ENCODE measurements at regions not wholly inside any gene's neighbourhood (a gene's known extent, or its start where the extent isn't known, plus 50 kb on each side); places are given as distances from the start of the nearest gene placed in this dataset.

DNA sequence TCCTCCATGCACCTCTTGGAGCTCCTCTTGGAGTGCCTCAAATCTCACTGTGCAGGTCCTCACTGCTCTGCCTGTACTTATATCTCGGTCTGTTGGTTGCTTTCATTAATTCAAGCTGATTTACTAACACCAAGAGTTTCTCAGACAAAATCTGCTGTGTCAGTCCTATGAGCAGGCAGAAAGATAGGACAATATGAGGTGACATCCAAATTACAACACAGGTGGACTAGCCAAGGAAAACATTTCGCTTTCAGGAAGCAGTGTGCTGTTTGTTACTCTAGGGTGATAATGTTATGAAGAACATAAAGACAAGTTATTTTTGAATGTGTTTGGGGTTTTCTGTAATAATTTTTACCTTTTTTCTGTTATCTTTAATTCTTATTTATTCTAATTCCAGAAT lies 264.1 kb upstream of the ANKH start:
- Histone ChIP-seq H2BK5ac (ENCODE audit: low read depth, low read length) (no peak overlapping the region), H3K9me3 (ENCODE audit: insufficient read depth in 2 of 2, low read depth in 1 of 2, low read length in 1 of 2) (no peaks in the 10 kb centered on the region; a peak in 1 of 4 replicates), H3K27me3 (replicated peaks in 1 of 4; ENCODE audit: control insufficient read depth in 3 of 4, extremely low read depth in 1 of 4, insufficient read depth in 3 of 4, low read length in 3 of 4) (no peaks in the 10 kb centered on the region), H3K4me2 (ENCODE audit: insufficient read depth in 1 of 2, low read depth in 2 of 2, low read length in 2 of 2) (no peak overlapping the region), H3K27ac (ENCODE audit: low read depth, low read length) (no peak overlapping the region), H3K79me1 (ENCODE audit: low read depth, low read length) (no peaks in the 10 kb centered on the region), H2AK5ac (ENCODE audit: low read depth, low read length) (no peak overlapping the region), H2BK20ac (ENCODE audit: low read length) (0 out of 2 replicates have a peak overlapping the region, but pooled peaks have one; percentile 5), H3K4me3 (ENCODE audit: extremely low read depth in 1 of 4, insufficient read depth in 2 of 4, low read depth in 3 of 4, low read length in 4 of 4) (no peak overlapping the region), H2AFZ (ENCODE audit: low read length) (no peak overlapping the region), H3K9ac (replicated peaks in 1 of 4; ENCODE audit: extremely low read depth in 1 of 4, low read depth in 3 of 4, low read length in 3 of 4) (no peak overlapping the region), H2BK15ac (ENCODE audit: low read length) (no peak overlapping the region), H2BK12ac (ENCODE audit: low read depth, low read length) (no peak overlapping the region), H3K23me2 (ENCODE audit: low read depth, low read length) (no peaks in the 10 kb centered on the region), H3K18ac (ENCODE audit: extremely low read depth, low read length) (no peak overlapping the region), H3K36me3 (ENCODE audit: control insufficient read depth in 2 of 4, insufficient read depth in 4 of 4, low read length in 3 of 4) (no peaks in the 10 kb centered on the region), H4K91ac (replicated peaks; ENCODE audit: insufficient read length, low read length) (no peak overlapping the region), H3K4me1 (replicated peaks in 1 of 4; ENCODE audit: control insufficient read depth in 3 of 4, insufficient read depth in 4 of 4, low read length in 3 of 4) (peaks cover 0 to 4% (median 1%) of the 10 kb centered on the region in 4 experiments; a peak in 2 of 7 replicates), H2BK120ac (replicated peaks; ENCODE audit: low read depth, low read length) (no peak overlapping the region), H4K5ac (ENCODE audit: insufficient read length, low read depth, low read length) (no peak overlapping the region), H3K23ac (ENCODE audit: insufficient read length) (no peak overlapping the region), H3K79me2 (ENCODE audit: control insufficient read depth in 1 of 2, insufficient read depth in 2 of 2, low read length in 2 of 2) (no peaks in the 10 kb centered on the region), H3K4ac (replicated peaks; ENCODE audit: insufficient read length, low read depth, low read length) (no peak overlapping the region), H4K20me1 (replicated peaks in 1 of 2; ENCODE audit: control insufficient read depth in 1 of 2, insufficient read depth in 2 of 2, low read length in 2 of 2) (no peaks in the 10 kb centered on the region), H3K14ac (ENCODE audit: insufficient read length) (no peak overlapping the region), H4K8ac (ENCODE audit: extremely low read depth, insufficient read depth, low read length) (no peak overlapping the region), H3K56ac (replicated peaks; ENCODE audit: insufficient read length, low read depth, low read length) (no peak overlapping the region)
- 89% methylated on average over 2 of the region's 2 CpGs; no CpG with 5 or more reads in 1 of the 2 experiments for WGBS, 2 experiments (ENCODE audit: extremely low coverage in 1 of 2, insufficient coverage in 1 of 2, insufficient read length in 1 of 2, insufficient replicate concordance in 2 of 2, low coverage in 1 of 2, low lambda C conversion rate in 2 of 2, missing lambda C conversion rate in 1 of 2)
- no peak for FAIRE-seq
- POLR2A ChIA-PET (ENCODE audit: partially characterized antibody), result no interaction called here
- CTCF ChIA-PET (ENCODE audit: partially characterized antibody), result interaction anchor here (0.6 kb wide), 1 partner anchor 182 kb away, joined by 3 read pairs; no protein-coding TSS in a partner anchor
- no peak for DNase-seq (ENCODE audit: low read depth in 1 of 2, low spot score in 2 of 2)
- TF ChIP-seq RXRA (IDR thresholded peaks at IDR 0.05; ENCODE audit: insufficient read depth, low read depth, low read length), result no peak
- TF ChIP-seq TCF12 (IDR thresholded peaks at IDR 0.05; ENCODE audit: low read depth, low read length), result no peak
- no peak for TF ChIP-seq SIN3A (conservative IDR thresholded peaks at IDR 0.05 in 1 of 2, IDR thresholded peaks at IDR 0.05 in 1 of 2; ENCODE audit: low read depth in 1 of 2, low read length in 2 of 2)
- no peak for TF ChIP-seq NANOG (IDR thresholded peaks at IDR 0.05; ENCODE audit: insufficient read depth, low read depth, low read length, poor library complexity, severe bottlenecking)
- no peak for TF ChIP-seq CBX5 (IDR thresholded peaks at IDR 0.05; ENCODE audit: low read depth, low read length)
- no peak for TF ChIP-seq CREB1 (IDR thresholded peaks at IDR 0.05)
- TF ChIP-seq KDM1A (IDR thresholded peaks at IDR 0.05; ENCODE audit: borderline replicate concordance, low read length), result no peak
- no peak for TF ChIP-seq RFX5 (IDR thresholded peaks at IDR 0.05; ENCODE audit: borderline replicate concordance, low read depth, low read length)
- TF ChIP-seq NRF1 (IDR thresholded peaks at IDR 0.05; ENCODE audit: low read depth, low read length), result no peak
- no peak for TF ChIP-seq GTF2F1 (IDR thresholded peaks at IDR 0.05; ENCODE audit: borderline replicate concordance, low read depth, low read length)
- TF ChIP-seq TAF7 (optimal IDR thresholded peaks at IDR 0.05; ENCODE audit: borderline replicate concordance, low read depth, low read length), result no peak
- TF ChIP-seq RAD21 (IDR thresholded peaks at IDR 0.05 in 1 of 2, conservative IDR thresholded peaks at IDR 0.05 in 1 of 2; ENCODE audit: low read depth in 2 of 2, low read length in 2 of 2), result no peak
- TF ChIP-seq SIRT6 (IDR thresholded peaks at IDR 0.05; ENCODE audit: low read length), result no peak
- no peak for TF ChIP-seq SUZ12 (IDR thresholded peaks at IDR 0.05; ENCODE audit: low read length)
- no peak for TF ChIP-seq FOSL1 (IDR thresholded peaks at IDR 0.05; ENCODE audit: insufficient read depth, low read depth, low read length)

Data from H1 (cell line).